PFSK-1 (cell line): ENCODE measurements at regions not wholly inside any gene's neighbourhood (a gene's known extent, or its start where the extent isn't known, plus 50 kb on each side); places are given as distances from the start of the nearest gene placed in this dataset.

ENCODE experiments used
- FOXP2 ChIP-seq: optimal IDR thresholded peaks from 2 replicates; pipeline ENCODE3; 2011; ENCODE audit warnings: borderline replicate concordance, control low read depth, inconsistent platforms; ENCODE audit not compliant: insufficient read depth; ENCODE audit errors: extremely low read length, extremely low read depth
- POLR2AphosphoS5 ChIP-seq: IDR thresholded peaks from 2 replicates; pipeline ENCODE4 v1.6.1; 2012; ENCODE audit warnings: low read depth, mild to moderate bottlenecking, control low read depth, low read length, moderate library complexity
- SIN3A ChIP-seq: IDR thresholded peaks from 2 replicates; pipeline ENCODE4 v1.6.1; 2012; ENCODE audit warnings: mild to moderate bottlenecking, low read length, moderate library complexity, borderline replicate concordance; ENCODE audit not compliant: insufficient read depth
- TAF1 ChIP-seq: IDR thresholded peaks from 2 replicates; pipeline ENCODE4 v1.6.1; 2012; ENCODE audit warnings: low read length, control low read depth, borderline replicate concordance; ENCODE audit not compliant: insufficient read depth
- TF ChIP-seq, protein P1 (sequence below), 2 experiments: IDR thresholded peaks; 2 replicates each; pipeline versions ENCODE4 v1.6.1 to v1.8.0; 2011 to 2012; ENCODE audit warnings: low read depth in 2 of 2, low read length in 2 of 2, control low read depth in 1 of 2, inconsistent platforms in 1 of 2, mild to moderate bottlenecking in 1 of 2, moderate library complexity in 1 of 2; ENCODE audit not compliant: insufficient read depth in 1 of 2

DNA sequence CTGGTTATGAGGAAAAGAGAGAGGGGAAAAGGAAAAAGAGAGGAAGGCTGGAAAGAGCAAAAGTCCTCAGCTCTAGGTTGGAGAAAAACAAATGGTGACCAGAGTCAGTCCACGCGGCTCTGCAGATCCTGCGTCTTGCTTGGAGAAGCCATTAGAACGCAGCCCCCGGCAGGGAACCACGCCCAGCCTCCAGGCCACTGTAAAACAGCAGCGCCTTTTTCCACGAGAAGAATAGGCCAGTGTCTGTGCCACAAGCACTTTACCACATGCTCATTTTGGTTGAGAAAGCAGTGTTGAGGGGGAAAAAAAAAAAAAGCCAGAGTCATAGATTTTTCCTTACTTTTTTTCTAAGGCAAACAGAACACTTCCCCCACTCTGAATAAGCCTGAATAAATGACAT is 846.9 kb upstream of the ADAMTS5 start:
- no peak for TF ChIP-seq POLR2AphosphoS5
- TF ChIP-seq TAF1 = no peak
- no peak for TF ChIP-seq FOXP2
- TF ChIP-seq, protein P1, sequence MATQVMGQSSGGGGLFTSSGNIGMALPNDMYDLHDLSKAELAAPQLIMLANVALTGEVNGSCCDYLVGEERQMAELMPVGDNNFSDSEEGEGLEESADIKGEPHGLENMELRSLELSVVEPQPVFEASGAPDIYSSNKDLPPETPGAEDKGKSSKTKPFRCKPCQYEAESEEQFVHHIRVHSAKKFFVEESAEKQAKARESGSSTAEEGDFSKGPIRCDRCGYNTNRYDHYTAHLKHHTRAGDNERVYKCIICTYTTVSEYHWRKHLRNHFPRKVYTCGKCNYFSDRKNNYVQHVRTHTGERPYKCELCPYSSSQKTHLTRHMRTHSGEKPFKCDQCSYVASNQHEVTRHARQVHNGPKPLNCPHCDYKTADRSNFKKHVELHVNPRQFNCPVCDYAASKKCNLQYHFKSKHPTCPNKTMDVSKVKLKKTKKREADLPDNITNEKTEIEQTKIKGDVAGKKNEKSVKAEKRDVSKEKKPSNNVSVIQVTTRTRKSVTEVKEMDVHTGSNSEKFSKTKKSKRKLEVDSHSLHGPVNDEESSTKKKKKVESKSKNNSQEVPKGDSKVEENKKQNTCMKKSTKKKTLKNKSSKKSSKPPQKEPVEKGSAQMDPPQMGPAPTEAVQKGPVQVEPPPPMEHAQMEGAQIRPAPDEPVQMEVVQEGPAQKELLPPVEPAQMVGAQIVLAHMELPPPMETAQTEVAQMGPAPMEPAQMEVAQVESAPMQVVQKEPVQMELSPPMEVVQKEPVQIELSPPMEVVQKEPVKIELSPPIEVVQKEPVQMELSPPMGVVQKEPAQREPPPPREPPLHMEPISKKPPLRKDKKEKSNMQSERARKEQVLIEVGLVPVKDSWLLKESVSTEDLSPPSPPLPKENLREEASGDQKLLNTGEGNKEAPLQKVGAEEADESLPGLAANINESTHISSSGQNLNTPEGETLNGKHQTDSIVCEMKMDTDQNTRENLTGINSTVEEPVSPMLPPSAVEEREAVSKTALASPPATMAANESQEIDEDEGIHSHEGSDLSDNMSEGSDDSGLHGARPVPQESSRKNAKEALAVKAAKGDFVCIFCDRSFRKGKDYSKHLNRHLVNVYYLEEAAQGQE (IDR thresholded peaks at IDR 0.05; ENCODE audit: insufficient read depth in 1 of 2, low read depth in 2 of 2, low read length in 2 of 2) = no peak
- no peak for TF ChIP-seq SIN3A

GRCh38 chr21:27813344-27813743 is 846.5 kb upstream of the ADAMTS5 start:
- TF ChIP-seq SIN3A (no peak), FOXP2 (no peak), POLR2AphosphoS5 (no peak), TAF1 (no peak)
- TF ChIP-seq, protein P1 (IDR thresholded peaks at IDR 0.05; ENCODE audit: insufficient read depth in 1 of 2, low read depth in 2 of 2, low read length in 2 of 2) = no peak

DNA sequence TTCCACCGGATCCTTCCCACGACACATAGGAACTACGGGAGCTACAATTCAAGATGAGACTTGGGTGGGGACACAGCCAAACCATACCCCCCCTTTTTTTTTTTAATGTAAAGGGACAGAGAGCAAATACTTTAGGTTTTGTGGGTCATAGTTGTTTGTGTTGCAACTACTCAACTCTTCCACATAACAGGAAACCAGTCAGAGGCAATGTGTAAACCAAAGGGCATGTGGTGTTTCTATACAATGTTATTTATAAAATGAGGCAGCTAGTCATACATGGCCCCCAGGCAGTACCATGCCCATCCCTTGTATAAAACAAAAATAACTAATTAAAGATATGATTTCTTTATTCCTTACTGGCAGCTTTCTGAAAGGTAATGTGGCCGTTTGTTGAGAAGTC is 845.4 kb upstream of the ADAMTS5 start:
- TF ChIP-seq, protein P1 (IDR thresholded peaks at IDR 0.05; ENCODE audit: insufficient read depth in 1 of 2, low read depth in 2 of 2, low read length in 2 of 2) = no peak
- TF ChIP-seq POLR2AphosphoS5 (no peak), FOXP2 (no peak), SIN3A (no peak), TAF1 (no peak)

GRCh38 chr21:27808923-27809322 is 842.0 kb upstream of the ADAMTS5 start:
- TF ChIP-seq POLR2AphosphoS5 (no peak), TAF1 (no peak), FOXP2 (no peak), SIN3A (no peak)
- TF ChIP-seq, protein P1 (IDR thresholded peaks at IDR 0.05; ENCODE audit: insufficient read depth in 1 of 2, low read depth in 2 of 2, low read length in 2 of 2) = no peak

GRCh38 chr21:27807596-27807995 is 840.7 kb upstream of the ADAMTS5 start:
- no peak for TF ChIP-seq POLR2AphosphoS5
- TF ChIP-seq, protein P1 (IDR thresholded peaks at IDR 0.05; ENCODE audit: insufficient read depth in 1 of 2, low read depth in 2 of 2, low read length in 2 of 2) = no peak
- no peak for TF ChIP-seq TAF1
- TF ChIP-seq SIN3A = no peak
- no peak for TF ChIP-seq FOXP2
